Astrocyte (in vitro differentiated cells and primary cell): ENCODE measurements at regions not wholly inside any gene's neighbourhood (a gene's known extent, or its start where the extent isn't known, plus 50 kb on each side); places are given as distances from the start of the nearest gene placed in this dataset.

Experiments
- CTCF ChIP-seq: IDR thresholded peaks from 2 replicates; pipeline ENCODE4 v1.5.1; 2011; ENCODE audit warnings: low read depth, mild to moderate bottlenecking, inconsistent platforms, low read length, moderate library complexity; ENCODE audit not compliant: insufficient read depth
- EZH2 ChIP-seq: IDR thresholded peaks from 2 replicates; pipeline ENCODE4 v1.6.1; 2012; ENCODE audit warnings: mild to moderate bottlenecking, low read length, inconsistent platforms; ENCODE audit not compliant: insufficient read depth

GRCh38 chr5:74391410-74391809 is 249.1 kb downstream of the ENC1 start:
- no peak for TF ChIP-seq EZH2
- no peak for TF ChIP-seq CTCF
